OCI-LY3 (cell line): ENCODE measurements at regions not wholly inside any gene's neighbourhood (a gene's known extent, or its start where the extent isn't known, plus 50 kb on each side); places are given as distances from the start of the nearest gene placed in this dataset.

ENCODE experiments used
- H2AFZ ChIP-seq: fragments of 200-600, 300-600 bp; shearing (Covaris generic); 2 replicates; pipeline ENCODE4 v1.6.0; 2014; ENCODE audit warnings: antibody characterized with exemption, low read depth, low read length
- H3K27ac ChIP-seq: fragments of 200-600, 300-600 bp; sonication (generic); 2 replicates; pipeline ENCODE4 v1.5.1; 2014; ENCODE audit warnings: mild to moderate bottlenecking, low read length, moderate library complexity, mixed read lengths
- H3K27me3 ChIP-seq: fragments of 200-600, 300-600 bp; sonication (generic); 2 replicates; pipeline ENCODE4 v1.6.1; 2014; ENCODE audit warnings: low read depth, low read length, mixed read lengths
- H3K36me3 ChIP-seq: fragments of 200-600, 300-600 bp; sonication (generic); replicated peaks from 2 replicates; pipeline ENCODE3; 2014; ENCODE audit warnings: low read depth, low read length, mixed read lengths
- H3K4me1 ChIP-seq: fragments of 300-600, 200-600 bp; sonication (generic); 2 replicates; pipeline ENCODE4 v1.6.1; 2014; ENCODE audit warnings: low read length, mixed read lengths
- H3K4me2 ChIP-seq: fragments of 200-600, 300-600 bp; sonication (generic); 2 replicates; pipeline ENCODE4 v1.6.1; 2014; ENCODE audit warnings: low read length, mixed read lengths
- H3K4me3 ChIP-seq: fragments of 300-600, 200-600 bp; sonication (generic); 2 replicates; pipeline ENCODE4 v1.5.1; 2014; ENCODE audit warnings: antibody characterized with exemption, mild to moderate bottlenecking, low read length, moderate library complexity
- H3K79me2 ChIP-seq: fragments of 300-600, 200-600 bp; shearing (Covaris generic); 2 replicates; pipeline ENCODE4 v1.6.1; 2014; ENCODE audit warnings: mild to moderate bottlenecking, low read length, mixed read lengths
- H3K9ac ChIP-seq: fragments of 300-600, 200-600 bp; shearing (Covaris generic); 2 replicates; pipeline ENCODE4 v1.6.0; 2014; ENCODE audit warnings: mild to moderate bottlenecking, low read length, moderate library complexity
- H3K9me3 ChIP-seq: fragments of 200-600, 300-600 bp; shearing (Covaris generic); 2 replicates; pipeline ENCODE4 v1.6.1; 2014; ENCODE audit warnings: low read length, mixed read lengths; ENCODE audit not compliant: insufficient read depth
- H4K20me1 ChIP-seq: fragments of 200-600, 300-600 bp; sonication (generic); 2 replicates; pipeline ENCODE4 v1.6.1; 2016; ENCODE audit warnings: low read length, mixed read lengths; ENCODE audit not compliant: insufficient read depth
- EZH2phosphoT487 ChIP-seq: fragments of 200-600 bp; shearing (Covaris generic); IDR thresholded peaks from 2 replicates; pipeline ENCODE4 v1.6.1; 2018; ENCODE audit warnings: antibody characterized with exemption, mixed run types, low read depth
- TF ChIP-seq, protein P1 (sequence below): fragments of 200-600, 300-600 bp; sonication (generic); IDR thresholded peaks from 2 replicates; pipeline ENCODE4 v1.5.1; 2014; ENCODE audit warnings: antibody characterized with exemption, low read length, low read depth

DNA sequence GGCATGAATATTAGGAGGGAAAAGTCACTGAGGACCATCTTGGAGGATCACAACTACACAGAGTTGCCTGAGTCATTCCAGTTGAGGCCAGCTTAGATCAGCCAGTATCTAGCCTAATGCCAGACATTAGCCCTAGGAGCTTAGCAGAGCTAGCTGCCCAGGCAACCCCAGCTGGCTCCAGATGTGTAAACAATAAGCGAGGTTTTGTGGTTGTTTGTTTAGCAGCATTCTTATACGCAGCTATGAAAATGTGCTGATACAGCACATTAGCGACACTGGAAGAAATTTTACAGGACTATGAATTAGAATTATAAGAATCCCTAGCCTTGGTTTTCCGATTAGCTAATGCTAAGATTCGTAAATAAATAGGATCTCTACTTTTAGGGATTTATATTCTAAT, 59.3 kb downstream of the BTBD3 start:
- Histone ChIP-seq H3K36me3 (no peaks in the 10 kb centered on the region), H3K27ac (no peak overlapping the region), H3K27me3 (no peaks in the 10 kb centered on the region), H2AFZ (no peak overlapping the region), H3K79me2 (no peaks in the 10 kb centered on the region), H3K4me2 (no peak overlapping the region), H3K9ac (no peak overlapping the region), H3K4me1 (no peaks in the 10 kb centered on the region), H3K4me3 (no peak overlapping the region), H3K9me3 (no peaks in the 10 kb centered on the region), H4K20me1 (no peaks in the 10 kb centered on the region)
- TF ChIP-seq, protein P1, sequence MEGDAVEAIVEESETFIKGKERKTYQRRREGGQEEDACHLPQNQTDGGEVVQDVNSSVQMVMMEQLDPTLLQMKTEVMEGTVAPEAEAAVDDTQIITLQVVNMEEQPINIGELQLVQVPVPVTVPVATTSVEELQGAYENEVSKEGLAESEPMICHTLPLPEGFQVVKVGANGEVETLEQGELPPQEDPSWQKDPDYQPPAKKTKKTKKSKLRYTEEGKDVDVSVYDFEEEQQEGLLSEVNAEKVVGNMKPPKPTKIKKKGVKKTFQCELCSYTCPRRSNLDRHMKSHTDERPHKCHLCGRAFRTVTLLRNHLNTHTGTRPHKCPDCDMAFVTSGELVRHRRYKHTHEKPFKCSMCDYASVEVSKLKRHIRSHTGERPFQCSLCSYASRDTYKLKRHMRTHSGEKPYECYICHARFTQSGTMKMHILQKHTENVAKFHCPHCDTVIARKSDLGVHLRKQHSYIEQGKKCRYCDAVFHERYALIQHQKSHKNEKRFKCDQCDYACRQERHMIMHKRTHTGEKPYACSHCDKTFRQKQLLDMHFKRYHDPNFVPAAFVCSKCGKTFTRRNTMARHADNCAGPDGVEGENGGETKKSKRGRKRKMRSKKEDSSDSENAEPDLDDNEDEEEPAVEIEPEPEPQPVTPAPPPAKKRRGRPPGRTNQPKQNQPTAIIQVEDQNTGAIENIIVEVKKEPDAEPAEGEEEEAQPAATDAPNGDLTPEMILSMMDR, result no peak
- no peak for TF ChIP-seq EZH2phosphoT487

DNA sequence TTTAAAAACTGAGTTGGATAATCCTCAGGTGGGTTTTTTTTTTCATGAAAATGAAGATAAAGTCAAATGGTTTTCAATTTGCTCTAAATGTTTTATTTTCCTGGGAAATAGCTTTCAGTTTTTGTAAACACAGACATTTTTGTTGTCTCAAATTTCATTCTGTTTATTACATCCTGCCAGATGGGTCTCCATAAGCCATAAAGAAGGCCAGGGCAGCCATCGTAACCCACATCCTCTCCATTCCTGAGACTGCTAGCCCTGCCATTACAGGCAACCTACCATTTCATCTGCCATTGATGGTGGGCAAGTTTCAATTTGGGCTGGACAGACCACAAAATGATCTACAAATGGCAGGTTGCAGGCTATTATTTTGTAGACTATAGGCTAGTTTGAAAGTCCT, 60.8 kb downstream of the BTBD3 start:
- Histone ChIP-seq H3K9me3 (no peaks in the 10 kb centered on the region), H3K27ac (no peak overlapping the region), H3K27me3 (no peaks in the 10 kb centered on the region), H4K20me1 (no peaks in the 10 kb centered on the region), H3K36me3 (no peaks in the 10 kb centered on the region), H3K4me3 (no peak overlapping the region), H3K4me2 (no peak overlapping the region), H3K79me2 (no peaks in the 10 kb centered on the region), H3K4me1 (no peaks in the 10 kb centered on the region), H2AFZ (no peak overlapping the region), H3K9ac (no peak overlapping the region)
- TF ChIP-seq, protein P1, result no peak
- TF ChIP-seq EZH2phosphoT487, result no peak

DNA sequence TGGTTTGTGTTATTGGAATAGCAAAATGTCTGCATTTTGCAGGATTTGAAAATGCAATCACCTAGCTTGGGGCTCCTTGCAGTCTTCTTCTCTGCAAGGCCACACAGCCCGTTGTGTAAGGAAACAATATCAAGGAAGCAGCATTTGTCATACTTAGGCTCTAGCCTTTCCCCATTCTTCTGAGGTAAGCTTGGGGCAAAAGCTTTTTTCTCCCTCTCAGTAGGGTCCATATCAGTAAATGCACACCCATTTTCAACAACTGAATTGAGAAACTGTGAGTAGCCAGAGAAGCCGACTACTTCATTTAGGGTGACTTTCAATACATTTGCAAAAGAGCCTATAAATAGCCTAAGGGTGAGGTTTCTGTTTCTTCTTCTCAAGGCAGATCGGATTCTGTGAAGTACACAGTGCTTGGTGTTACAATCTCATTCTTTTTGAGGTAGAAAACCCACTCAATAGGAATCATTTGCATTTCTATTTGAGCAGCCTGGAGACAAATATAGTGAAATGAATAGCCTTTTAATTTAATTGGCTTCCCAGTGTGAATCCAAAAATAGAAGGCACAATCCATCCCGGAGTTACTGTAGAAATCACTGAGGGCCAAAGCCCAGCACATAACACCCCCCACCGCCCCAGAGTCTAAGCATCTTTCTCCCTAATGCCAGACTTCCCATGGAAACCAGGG, 61.8 kb downstream of the BTBD3 start:
- no peak overlapping the region for H3K4me3 ChIP-seq
- H3K4me1 ChIP-seq, result no peaks in the 10 kb centered on the region
- no peak for TF ChIP-seq EZH2phosphoT487
- TF ChIP-seq, protein P1, result no peak
- no peaks in the 10 kb centered on the region for H4K20me1 ChIP-seq
- H3K36me3 ChIP-seq, result no peaks in the 10 kb centered on the region
- H3K9ac ChIP-seq, result no peak overlapping the region
- H3K4me2 ChIP-seq, result no peak overlapping the region
- no peaks in the 10 kb centered on the region for H3K27me3 ChIP-seq
- H3K27ac ChIP-seq, result no peak overlapping the region
- no peaks in the 10 kb centered on the region for H3K9me3 ChIP-seq
- no peak overlapping the region for H2AFZ ChIP-seq
- H3K79me2 ChIP-seq, result no peaks in the 10 kb centered on the region

DNA sequence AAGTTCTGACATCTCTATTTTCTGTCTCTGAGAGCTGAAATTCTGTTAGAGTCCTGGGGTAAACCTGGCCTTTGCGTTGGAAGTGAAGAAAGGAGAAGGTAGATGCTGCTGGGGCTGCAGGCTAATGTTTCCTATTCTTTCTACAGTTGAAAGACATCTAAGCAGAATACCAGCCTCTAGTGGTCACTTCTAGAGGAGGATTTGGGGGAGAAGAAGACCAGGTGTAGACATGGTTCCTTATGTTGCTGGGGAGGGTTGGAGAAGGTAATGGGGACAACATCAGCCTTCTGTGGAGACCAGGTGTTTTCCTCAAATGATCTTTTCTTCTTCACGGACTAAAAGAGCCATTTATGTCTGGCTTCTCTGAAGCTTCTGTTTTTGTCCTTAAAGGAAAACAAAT, 62.6 kb downstream of the BTBD3 start:
- TF ChIP-seq, protein P1, result no peak
- no peak for TF ChIP-seq EZH2phosphoT487
- Histone ChIP-seq H3K79me2 (no peaks in the 10 kb centered on the region), H3K27ac (no peak overlapping the region), H3K27me3 (no peaks in the 10 kb centered on the region), H3K9ac (no peak overlapping the region), H3K36me3 (no peaks in the 10 kb centered on the region), H3K4me1 (no peaks in the 10 kb centered on the region), H3K4me3 (no peak overlapping the region), H2AFZ (no peak overlapping the region), H3K4me2 (no peak overlapping the region), H3K9me3 (no peaks in the 10 kb centered on the region), H4K20me1 (no peaks in the 10 kb centered on the region)
